ENCODE measurements at regions not wholly inside any gene's neighbourhood (a gene's known extent, or its start where the extent isn't known, plus 50 kb on each side); places are given as distances from the start of the nearest gene placed in this dataset.

DNA sequence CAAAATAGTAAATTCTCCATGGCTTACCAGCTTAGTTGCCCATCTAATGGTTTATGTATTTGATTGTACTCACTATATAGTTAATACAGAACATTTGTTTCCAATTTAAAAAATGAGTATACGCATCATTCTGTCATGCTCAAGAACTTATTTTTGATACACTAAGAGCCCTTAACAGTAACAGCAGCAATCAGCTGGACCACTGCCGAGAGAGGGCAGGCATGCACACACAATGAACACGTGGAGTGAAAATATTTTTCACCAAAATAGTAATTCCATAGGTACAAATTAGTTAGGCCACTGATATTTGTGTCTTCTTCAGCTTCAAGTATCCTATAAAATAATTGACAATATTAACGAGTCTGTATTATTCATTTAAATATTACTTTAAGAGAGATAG, 109.9 kb downstream of the KLF12 start:
- Histone ChIP-seq H3K4me1 (ENCODE audit: insufficient read depth, low read length) (peaks cover 50% of the 10 kb centered on the region), H3K9me3 (ENCODE audit: insufficient read depth, low read depth, low read length) (no peaks in the 10 kb centered on the region), H3K4me3 (ENCODE audit: low read length) (no peak overlapping the region), H3K27ac (ENCODE audit: low read depth, low read length) (no peak overlapping the region), H3K36me3 (ENCODE audit: insufficient read depth, low read length) (no peaks in the 10 kb centered on the region), H3K9ac (ENCODE audit: low read depth, low read length) (no peak overlapping the region), H3K27me3 (ENCODE audit: insufficient read depth, low read length) (no peaks in the 10 kb centered on the region)
- WGBS: 88% methylated on average over 3 of the region's 4 CpGs

DNA sequence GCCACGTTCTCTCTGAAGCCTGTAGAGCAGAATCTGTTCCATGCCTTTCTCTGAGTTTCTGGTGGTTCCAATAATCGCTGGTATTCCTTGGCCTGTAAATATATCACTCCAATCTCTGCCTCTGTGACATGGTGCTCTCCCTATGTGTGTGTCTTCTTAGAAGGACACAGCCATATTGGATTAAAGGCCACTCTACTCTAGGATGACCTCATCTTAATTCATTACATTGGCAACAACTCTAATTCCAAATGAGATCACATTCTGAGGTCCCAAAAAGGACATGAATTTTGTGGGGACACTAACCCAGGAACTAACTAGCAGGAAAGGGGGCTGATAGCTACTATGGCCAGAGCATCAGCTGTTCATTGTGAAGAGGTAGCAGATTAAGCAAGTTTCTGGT, 110.7 kb downstream of the KLF12 start:
- Histone ChIP-seq H3K27ac (ENCODE audit: low read depth, low read length) (no peak overlapping the region), H3K9ac (ENCODE audit: low read depth, low read length) (no peak overlapping the region), H3K36me3 (ENCODE audit: insufficient read depth, low read length) (no peaks in the 10 kb centered on the region), H3K27me3 (ENCODE audit: insufficient read depth, low read length) (no peaks in the 10 kb centered on the region), H3K4me3 (ENCODE audit: low read length) (no peak overlapping the region), H3K4me1 (ENCODE audit: insufficient read depth, low read length) (peaks cover 45% of the 10 kb centered on the region), H3K9me3 (ENCODE audit: insufficient read depth, low read depth, low read length) (no peaks in the 10 kb centered on the region)
- WGBS: 95% methylated on average over 2 of the region's 2 CpGs

DNA sequence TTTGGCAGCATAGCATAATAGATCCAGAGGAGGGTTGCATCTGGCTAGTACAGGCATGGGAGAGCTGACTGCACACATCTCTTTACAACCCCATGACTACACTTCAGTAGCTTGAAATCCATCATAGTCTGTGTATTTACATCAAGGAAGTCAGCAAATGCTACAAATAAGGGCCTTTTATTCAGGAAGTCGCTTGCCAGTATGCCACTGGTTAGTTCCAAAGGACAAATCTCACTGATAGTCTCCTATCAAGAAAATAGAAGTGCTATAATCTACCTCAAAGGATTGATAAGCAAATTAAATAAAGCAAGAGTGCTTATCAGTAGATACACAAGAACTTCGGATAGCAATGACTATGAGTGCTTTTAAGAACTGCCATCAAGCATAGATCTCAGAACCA, 112.7 kb downstream of the KLF12 start:
- 93% methylated on average over 2 of the region's 2 CpGs for WGBS
- no peaks in the 10 kb centered on the region for H3K9me3 ChIP-seq (ENCODE audit: insufficient read depth, low read depth, low read length)
- H3K27ac ChIP-seq (ENCODE audit: low read depth, low read length): no peak overlapping the region

DNA sequence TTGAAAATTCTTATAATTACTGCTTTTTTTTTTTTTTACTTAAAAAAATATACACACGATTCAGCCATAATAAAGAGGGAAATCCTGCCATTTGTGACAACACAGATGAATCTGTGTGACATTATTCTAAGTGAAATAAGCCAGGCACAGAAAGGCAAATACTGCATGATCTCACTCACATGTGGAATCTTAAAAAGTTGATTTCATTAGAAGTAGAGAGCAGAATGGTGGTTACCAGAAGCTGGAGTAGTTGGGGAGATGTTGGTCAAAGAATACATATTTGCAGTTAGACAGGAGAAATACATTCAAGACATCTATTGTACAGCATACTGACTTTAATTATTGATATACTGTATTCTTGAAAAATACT, 116.2 kb downstream of the KLF12 start:
- Histone ChIP-seq H3K4me1 (ENCODE audit: insufficient read depth, low read length) (peaks cover 5% of the 10 kb centered on the region; the same call in 1 of the 2 replicates), H3K27me3 (ENCODE audit: insufficient read depth, low read length) (no peaks in the 10 kb centered on the region), H3K9ac (ENCODE audit: low read depth, low read length) (no peak overlapping the region), H3K27ac (ENCODE audit: low read depth, low read length) (no peak overlapping the region), H3K36me3 (ENCODE audit: insufficient read depth, low read length) (no peaks in the 10 kb centered on the region), H3K4me3 (ENCODE audit: low read length) (no peak overlapping the region), H3K9me3 (ENCODE audit: insufficient read depth, low read depth, low read length) (no peaks in the 10 kb centered on the region)
- 100% methylated on average over 1 of the region's 1 CpG for whole genome bisulfite sequencing

More for the DNA sequence above, 112.7 kb downstream of the KLF12 start:
- no peak overlapping the region for H3K9ac ChIP-seq (ENCODE audit: low read depth, low read length)
- H3K27me3 ChIP-seq (ENCODE audit: insufficient read depth, low read length): no peaks in the 10 kb centered on the region
- H3K4me1 ChIP-seq (ENCODE audit: insufficient read depth, low read length): peaks cover 27% of the 10 kb centered on the region
- no peaks in the 10 kb centered on the region for H3K36me3 ChIP-seq (ENCODE audit: insufficient read depth, low read length)
- no peak overlapping the region for H3K4me3 ChIP-seq (ENCODE audit: low read length)

DNA sequence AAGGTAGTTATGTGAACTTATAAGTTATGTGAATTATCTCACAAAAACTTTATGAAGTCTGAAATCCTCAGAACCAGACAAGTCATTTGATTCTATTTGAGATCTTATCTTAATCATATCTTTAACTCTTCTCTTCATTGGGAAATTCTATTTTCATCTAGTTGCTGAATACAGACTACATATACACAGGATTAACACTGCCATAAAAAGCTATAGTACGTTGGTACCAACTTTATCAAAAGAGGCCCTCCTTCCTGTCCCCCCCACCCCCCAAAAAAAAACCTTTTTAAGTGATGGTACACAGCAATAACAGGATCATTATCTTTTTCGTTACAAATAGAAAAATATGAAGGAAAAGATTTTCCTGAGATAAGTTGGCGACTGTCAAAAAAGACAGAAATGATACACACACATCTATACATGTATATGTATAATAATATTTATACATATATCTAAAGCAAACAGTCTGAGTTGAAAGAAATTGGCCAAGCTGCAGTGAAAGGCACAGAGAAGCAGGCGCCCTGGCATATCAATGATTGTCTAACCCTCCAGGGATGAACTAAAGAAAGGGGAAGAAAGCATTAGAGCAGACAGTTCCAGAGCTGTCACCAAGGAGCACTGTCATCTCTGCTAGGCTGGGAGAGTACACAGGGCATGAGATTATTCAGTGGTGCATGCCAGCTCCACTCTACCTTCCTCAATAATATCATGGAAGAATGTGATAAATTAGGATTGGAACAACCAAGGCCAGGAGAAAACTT, 116.7 kb downstream of the KLF12 start:
- Histone ChIP-seq H3K9me3 (ENCODE audit: insufficient read depth, low read depth, low read length) (no peaks in the 10 kb centered on the region), H3K9ac (ENCODE audit: low read depth, low read length) (no peak overlapping the region), H3K4me1 (ENCODE audit: insufficient read depth, low read length) (peaks cover 5% of the 10 kb centered on the region; the same call in 1 of the 2 replicates), H3K27me3 (ENCODE audit: insufficient read depth, low read length) (no peaks in the 10 kb centered on the region), H3K27ac (ENCODE audit: low read depth, low read length) (no peak overlapping the region), H3K4me3 (ENCODE audit: low read length) (no peak overlapping the region), H3K36me3 (ENCODE audit: insufficient read depth, low read length) (no peaks in the 10 kb centered on the region)
- 93% methylated on average over 2 of the region's 4 CpGs for WGBS

DNA sequence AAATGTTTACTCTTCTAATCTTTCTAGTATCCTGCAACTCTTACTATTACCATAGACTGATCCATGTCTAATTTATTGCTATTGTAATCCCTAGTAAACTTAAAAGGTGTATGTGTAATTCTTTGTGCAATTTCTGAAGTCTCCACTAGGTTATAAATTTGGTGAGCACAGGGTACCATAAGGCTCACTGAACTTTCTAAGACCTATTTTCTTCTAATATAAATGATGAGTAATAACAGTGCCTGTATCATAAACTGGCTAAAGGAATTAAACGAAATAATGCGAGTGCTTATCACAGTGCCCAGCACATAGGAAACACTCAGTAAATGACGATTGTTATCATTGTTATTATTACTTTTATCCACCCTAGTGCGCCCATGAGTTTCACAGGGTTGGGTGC, 119.1 kb downstream of the KLF12 start:
- peaks cover 5% of the 10 kb centered on the region; the same call in 1 of the 2 replicates for H3K4me1 ChIP-seq (ENCODE audit: insufficient read depth, low read length)
- no peaks in the 10 kb centered on the region for H3K36me3 ChIP-seq (ENCODE audit: insufficient read depth, low read length)
- no peak overlapping the region for H3K9ac ChIP-seq (ENCODE audit: low read depth, low read length)
- H3K9me3 ChIP-seq (ENCODE audit: insufficient read depth, low read depth, low read length): no peaks in the 10 kb centered on the region
- no peak overlapping the region for H3K4me3 ChIP-seq (ENCODE audit: low read length)
- 97% methylated on average over 3 of the region's 4 CpGs for WGBS
- H3K27me3 ChIP-seq (ENCODE audit: insufficient read depth, low read length): no peaks in the 10 kb centered on the region
- H3K27ac ChIP-seq (ENCODE audit: low read depth, low read length): no peak overlapping the region

DNA sequence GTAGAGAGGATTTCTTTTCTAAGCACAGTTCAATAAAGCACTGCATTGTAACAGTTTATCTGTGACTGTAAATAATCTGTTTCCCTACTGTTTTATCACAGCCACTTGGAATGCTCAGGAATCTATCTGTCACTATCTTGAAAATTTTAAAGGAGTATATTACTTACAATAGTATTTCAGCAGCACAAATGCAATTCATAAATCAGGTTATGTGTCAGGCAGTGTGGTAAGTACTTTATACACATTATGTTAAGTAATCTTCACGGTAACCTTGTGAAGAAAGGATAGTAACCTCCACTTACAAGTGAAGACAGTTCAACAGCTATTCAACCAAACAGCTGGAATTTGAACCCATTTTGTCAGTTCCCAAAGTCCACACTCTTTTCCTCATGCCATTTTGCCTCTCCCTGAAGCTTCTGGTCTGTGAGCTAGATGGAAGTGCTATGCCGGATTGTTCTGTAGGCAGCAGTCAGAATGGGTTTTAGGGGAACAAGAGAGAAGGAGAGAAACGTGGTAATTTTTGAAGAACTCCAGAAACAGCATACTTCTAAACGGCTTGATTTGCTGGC, 125.0 kb downstream of the KLF12 start:
- Histone ChIP-seq H3K4me1 (ENCODE audit: insufficient read depth, low read length) (peaks cover 3% of the 10 kb centered on the region; the same call in 1 of the 2 replicates), H3K9me3 (ENCODE audit: insufficient read depth, low read depth, low read length) (no peaks in the 10 kb centered on the region), H3K27ac (ENCODE audit: low read depth, low read length) (no peak overlapping the region), H3K36me3 (ENCODE audit: insufficient read depth, low read length) (no peaks in the 10 kb centered on the region), H3K9ac (ENCODE audit: low read depth, low read length) (no peak overlapping the region), H3K4me3 (ENCODE audit: low read length) (no peak overlapping the region), H3K27me3 (ENCODE audit: insufficient read depth, low read length) (no peaks in the 10 kb centered on the region)
- 92% methylated on average over 4 of the region's 4 CpGs for WGBS

DNA sequence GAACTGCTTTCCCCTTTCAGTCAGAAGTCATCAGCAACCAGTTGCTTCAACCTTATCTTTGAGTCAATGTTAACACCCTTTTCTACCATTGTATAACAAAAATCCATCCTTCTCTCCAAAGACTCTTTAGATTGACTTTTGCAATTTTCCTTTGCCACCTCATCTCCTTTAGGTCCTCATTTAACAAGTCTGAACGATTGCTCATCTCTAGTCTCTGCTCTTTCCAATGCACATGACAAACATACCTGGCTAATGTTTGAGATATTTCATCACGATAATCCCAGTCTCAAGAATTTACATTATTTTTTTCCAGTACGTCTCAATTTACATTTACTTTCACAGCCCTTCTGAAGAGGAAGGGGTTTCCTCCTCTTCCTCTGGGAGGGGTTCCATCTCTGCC, 127.5 kb downstream of the KLF12 start:
- Histone ChIP-seq H3K9me3 (ENCODE audit: insufficient read depth, low read depth, low read length) (no peaks in the 10 kb centered on the region), H3K9ac (ENCODE audit: low read depth, low read length) (no peak overlapping the region), H3K27ac (ENCODE audit: low read depth, low read length) (no peak overlapping the region), H3K4me1 (ENCODE audit: insufficient read depth, low read length) (no peaks in the 10 kb centered on the region), H3K36me3 (ENCODE audit: insufficient read depth, low read length) (no peaks in the 10 kb centered on the region), H3K27me3 (ENCODE audit: insufficient read depth, low read length) (no peaks in the 10 kb centered on the region), H3K4me3 (ENCODE audit: low read length) (no peak overlapping the region)
- WGBS: 95% methylated on average over 3 of the region's 3 CpGs

DNA sequence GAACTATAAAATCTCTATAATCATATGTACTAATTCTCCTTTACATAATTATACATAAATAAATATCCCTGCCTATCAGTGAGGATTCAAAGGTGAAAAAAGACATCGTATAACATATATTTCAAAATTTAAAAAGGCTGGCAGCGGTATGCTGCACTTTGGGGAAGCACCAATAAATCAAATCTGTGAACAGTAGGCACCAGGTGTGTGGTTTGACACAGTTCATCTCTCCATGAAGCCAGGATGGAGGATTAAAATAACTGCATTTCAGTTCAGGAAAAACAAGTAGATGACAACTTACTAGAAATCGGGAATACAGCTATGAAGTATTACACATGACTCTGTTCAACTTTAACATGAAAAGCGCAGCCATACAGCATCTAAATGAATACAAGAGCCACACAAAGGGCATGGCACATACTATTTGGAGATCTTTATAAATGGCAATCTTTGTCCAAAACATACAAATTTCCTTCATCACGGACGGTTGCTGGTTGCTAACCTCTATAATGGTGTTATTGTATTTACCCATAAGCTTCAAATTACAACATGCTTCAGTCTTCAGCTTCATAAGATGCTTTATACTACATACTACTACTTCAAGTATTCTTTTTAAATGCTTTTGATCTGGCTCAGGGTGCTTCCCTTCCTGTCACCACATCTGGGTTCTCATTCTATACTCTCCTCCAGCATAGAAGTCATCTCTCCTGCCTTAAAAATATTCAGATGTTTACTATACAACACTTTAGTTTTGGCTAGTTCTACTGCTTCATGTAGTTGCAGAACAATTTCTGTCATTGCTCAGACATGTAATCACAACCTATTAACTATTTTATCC, 128.7 kb downstream of the KLF12 start:
- Histone ChIP-seq H3K9ac (ENCODE audit: low read depth, low read length) (no peak overlapping the region), H3K36me3 (ENCODE audit: insufficient read depth, low read length) (no peaks in the 10 kb centered on the region), H3K27ac (ENCODE audit: low read depth, low read length) (no peak overlapping the region), H3K27me3 (ENCODE audit: insufficient read depth, low read length) (no peaks in the 10 kb centered on the region), H3K9me3 (ENCODE audit: insufficient read depth, low read depth, low read length) (no peaks in the 10 kb centered on the region), H3K4me3 (ENCODE audit: low read length) (no peak overlapping the region), H3K4me1 (ENCODE audit: insufficient read depth, low read length) (no peaks in the 10 kb centered on the region)
- WGBS: 99% methylated on average over 6 of the region's 6 CpGs

DNA sequence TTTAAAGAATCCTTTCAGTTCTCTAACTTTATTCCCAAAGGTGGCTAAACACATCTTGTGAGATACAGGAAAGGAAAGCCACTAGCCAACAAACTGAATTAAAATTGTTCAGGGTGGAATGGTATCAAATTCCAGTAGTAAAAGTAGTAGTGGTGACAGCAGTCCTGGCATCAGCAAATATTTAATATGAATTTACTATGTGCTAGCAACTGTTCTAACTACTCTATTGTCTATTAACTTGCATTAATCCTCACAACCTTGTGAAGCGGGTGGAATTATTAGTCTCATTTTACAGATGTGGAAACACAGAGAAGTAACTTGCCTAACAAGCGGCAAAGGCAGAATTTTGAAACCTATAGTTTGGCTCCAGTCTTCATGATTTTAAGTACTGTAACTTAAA, 130.1 kb downstream of the KLF12 start:
- no peak overlapping the region for H3K9ac ChIP-seq (ENCODE audit: low read depth, low read length)
- H3K27ac ChIP-seq (ENCODE audit: low read depth, low read length): no peak overlapping the region
- H3K36me3 ChIP-seq (ENCODE audit: insufficient read depth, low read length): no peaks in the 10 kb centered on the region
- no peaks in the 10 kb centered on the region for H3K4me1 ChIP-seq (ENCODE audit: insufficient read depth, low read length)
- H3K4me3 ChIP-seq (ENCODE audit: low read length): no peak overlapping the region
- H3K27me3 ChIP-seq (ENCODE audit: insufficient read depth, low read length): no peaks in the 10 kb centered on the region
- no peaks in the 10 kb centered on the region for H3K9me3 ChIP-seq (ENCODE audit: insufficient read depth, low read depth, low read length)
- WGBS: 93% methylated on average over 2 of the region's 2 CpGs

DNA sequence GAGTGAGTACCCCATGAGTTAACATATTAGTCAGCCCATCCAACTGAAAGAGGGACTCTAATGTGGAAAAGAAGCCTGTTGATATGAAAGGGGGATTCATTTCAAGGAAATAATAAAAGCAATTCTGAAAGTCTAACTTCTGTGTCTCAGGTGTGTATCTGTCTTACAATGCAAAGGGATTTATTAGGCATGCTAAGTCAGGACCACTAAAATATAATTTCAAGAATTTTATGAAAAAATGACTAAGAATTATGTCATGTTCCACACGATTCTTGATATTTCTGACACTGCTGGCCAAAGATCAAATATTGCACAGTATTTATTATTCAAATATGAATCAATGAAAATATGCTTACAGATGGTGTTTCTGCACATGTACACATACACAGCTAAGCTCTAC, 130.8 kb downstream of the KLF12 start:
- H3K4me3 ChIP-seq (ENCODE audit: low read length): no peak overlapping the region
- H3K4me1 ChIP-seq (ENCODE audit: insufficient read depth, low read length): no peaks in the 10 kb centered on the region
- no peak overlapping the region for H3K27ac ChIP-seq (ENCODE audit: low read depth, low read length)
- no peaks in the 10 kb centered on the region for H3K27me3 ChIP-seq (ENCODE audit: insufficient read depth, low read length)
- 100% methylated on average over 1 of the region's 1 CpG for WGBS
- no peaks in the 10 kb centered on the region for H3K36me3 ChIP-seq (ENCODE audit: insufficient read depth, low read length)
- H3K9me3 ChIP-seq (ENCODE audit: insufficient read depth, low read depth, low read length): no peaks in the 10 kb centered on the region
- H3K9ac ChIP-seq (ENCODE audit: low read depth, low read length): no peak overlapping the region

All from HUES64 (cell line).